ENCODE measurements at regions not wholly inside any gene's neighbourhood (a gene's known extent, or its start where the extent isn't known, plus 50 kb on each side); places are given as distances from the start of the nearest gene placed in this dataset.

- Histone ChIP-seq H4K20me1 (ENCODE audit: insufficient read depth, low read length) (no peaks in the 10 kb centered on the region), H3K27me3 (ENCODE audit: control insufficient read depth in 2 of 2, insufficient read depth in 2 of 2, low read length in 2 of 2) (no peaks in the 10 kb centered on the region), H3K36me3 (replicated peaks in 1 of 2; ENCODE audit: control insufficient read depth in 1 of 2, insufficient read depth in 2 of 2, low read length in 2 of 2) (no peaks in the 10 kb centered on the region), H3K4me2 (replicated peaks; ENCODE audit: extremely low read depth, low read length, poor library complexity, severe bottlenecking) (no peak overlapping the region), H3K4me1 (ENCODE audit: control insufficient read depth in 1 of 2, insufficient read depth in 2 of 2, low read length in 2 of 2) (no peaks in the 10 kb centered on the region), H2AFZ (ENCODE audit: insufficient read depth, low read depth, low read length, poor library complexity, severe bottlenecking) (no peak overlapping the region), H3K9ac (ENCODE audit: insufficient read depth, low read length, poor library complexity, severe bottlenecking) (no peak overlapping the region), H3K27ac (ENCODE audit: low read depth in 1 of 2, low read length in 2 of 2) (no peak overlapping the region), H3K9me3 (replicated peaks in 1 of 2; ENCODE audit: control insufficient read depth in 1 of 2, insufficient read depth in 1 of 2, low read length in 2 of 2) (peaks cover 6 to 7% of the 10 kb centered on the region in 2 donors), H3K4me3 (replicated peaks in 1 of 3; ENCODE audit: low read depth in 2 of 3, low read length in 3 of 3) (no peak overlapping the region), H3K79me2 (ENCODE audit: insufficient read depth, low read length) (no peaks in the 10 kb centered on the region)
- Mint-ChIP-seq H3K27ac (no peak overlapping the region), H3K27me3 (ENCODE audit: low read depth in 3 of 3) (peaks cover 0 to 6% (median 6%) of the 10 kb centered on the region in 3 donors), H3K4me1 (no peaks in the 10 kb centered on the region), H3K9me3 (peaks cover 2 to 22% (median 6%) of the 10 kb centered on the region in 7 donors), H3K36me3 (no peaks in the 10 kb centered on the region), H3K4me3 (no peak overlapping the region)
- no peak for TF ChIP-seq CTCF (IDR thresholded peaks at IDR 0.05)
- no peak for DNase-seq
- intact Hi-C loops (cut with micrococcal nuclease): no loop called here
- 91% methylated on average over 1 of the region's 2 CpGs for WGBS (ENCODE audit: insufficient coverage)
Measured at GRCh38 chr2:126392889-126393288, 263.1 kb upstream of the GYPC start.

- H3K27me3 Mint-ChIP-seq (ENCODE audit: low read depth in 3 of 3): peaks cover 0 to 6% (median 3%) of the 10 kb centered on the region in 3 donors
- WGBS (ENCODE audit: insufficient coverage): no CpG with 5 or more reads among the region's 2 CpGs
- Histone ChIP-seq H4K20me1 (ENCODE audit: insufficient read depth, low read length) (no peaks in the 10 kb centered on the region), H3K36me3 (replicated peaks in 1 of 2; ENCODE audit: control insufficient read depth in 1 of 2, insufficient read depth in 2 of 2, low read length in 2 of 2) (no peaks in the 10 kb centered on the region), H3K4me1 (ENCODE audit: control insufficient read depth in 1 of 2, insufficient read depth in 2 of 2, low read length in 2 of 2) (no peaks in the 10 kb centered on the region), H3K9ac (ENCODE audit: insufficient read depth, low read length, poor library complexity, severe bottlenecking) (no peak overlapping the region), H3K79me2 (ENCODE audit: insufficient read depth, low read length) (no peaks in the 10 kb centered on the region), H2AFZ (ENCODE audit: insufficient read depth, low read depth, low read length, poor library complexity, severe bottlenecking) (no peak overlapping the region), H3K27me3 (ENCODE audit: control insufficient read depth in 2 of 2, insufficient read depth in 2 of 2, low read length in 2 of 2) (no peaks in the 10 kb centered on the region), H3K9me3 (replicated peaks in 1 of 2; ENCODE audit: control insufficient read depth in 1 of 2, insufficient read depth in 1 of 2, low read length in 2 of 2) (no peaks in the 10 kb centered on the region), H3K27ac (ENCODE audit: low read depth in 1 of 2, low read length in 2 of 2) (no peak overlapping the region), H3K4me3 (replicated peaks in 1 of 3; ENCODE audit: low read depth in 2 of 3, low read length in 3 of 3) (no peak overlapping the region), H3K4me2 (replicated peaks; ENCODE audit: extremely low read depth, low read length, poor library complexity, severe bottlenecking) (no peak overlapping the region)
- H3K9me3 Mint-ChIP-seq: peaks cover 0 to 12% (median 0%) of the 10 kb centered on the region in 7 donors
- no peak for TF ChIP-seq CTCF (IDR thresholded peaks at IDR 0.05)
- DNase-seq: no peak
- no peaks in the 10 kb centered on the region for H3K36me3 Mint-ChIP-seq
- intact Hi-C loops (cut with micrococcal nuclease): no loop called here
- H3K4me1 Mint-ChIP-seq: no peaks in the 10 kb centered on the region
- no peak overlapping the region for H3K4me3 Mint-ChIP-seq
- no peak overlapping the region for H3K27ac Mint-ChIP-seq
Measured at GRCh38 chr2:126399001-126399400, 257.0 kb upstream of the GYPC start.
